G401.6 (cell line): ENCODE measurements at regions not wholly inside any gene's neighbourhood (a gene's known extent, or its start where the extent isn't known, plus 50 kb on each side); places are given as distances from the start of the nearest gene placed in this dataset.

Experiments
- FAIRE-seq: peaks from 2 replicates; lab custom pipeline; 2012; peaks lifted over from hg19 to GRCh38; lab: Jason Lieb, UNC

GRCh38 chr12:87157791-87158190, 871.4 kb downstream of the C12orf50 start:
- FAIRE-seq, result no peak

GRCh38 chr12:87155621-87156020, 873.6 kb downstream of the C12orf50 start:
- FAIRE-seq, result no peak

GRCh38 chr12:87152841-87153528, 876.2 kb downstream of the C12orf50 start:
- no peak for FAIRE-seq

- FAIRE-seq, result no peak
Measured at GRCh38 chr12:87152075-87152474, 877.1 kb downstream of the C12orf50 start.

GRCh38 chr12:87150969-87151662, 878.1 kb downstream of the C12orf50 start:
- no peak for FAIRE-seq

GRCh38 chr12:87142342-87142741, 886.2 kb upstream of the MGAT4C start:
- no peak for FAIRE-seq

- no peak for FAIRE-seq
Measured at GRCh38 chr12:87141091-87141490, 884.9 kb upstream of the MGAT4C start.

- FAIRE-seq, result no peak
Measured at GRCh38 chr12:87140262-87140661, 884.1 kb upstream of the MGAT4C start.

- no peak for FAIRE-seq
Measured at GRCh38 chr12:87137220-87137619, 881.0 kb upstream of the MGAT4C start.

GRCh38 chr12:87136330-87136976, 880.3 kb upstream of the MGAT4C start:
- FAIRE-seq, result no peak

GRCh38 chr12:87127272-87127671, 871.1 kb upstream of the MGAT4C start:
- no peak for FAIRE-seq

GRCh38 chr12:87121896-87122295, 865.7 kb upstream of the MGAT4C start:
- no peak for FAIRE-seq

GRCh38 chr12:87120440-87120839, 864.2 kb upstream of the MGAT4C start:
- FAIRE-seq, result no peak

- no peak for FAIRE-seq
Measured at GRCh38 chr12:87119713-87120112, 863.5 kb upstream of the MGAT4C start.

- no peak for FAIRE-seq
Measured at GRCh38 chr12:87117526-87117925, 861.3 kb upstream of the MGAT4C start.

GRCh38 chr12:87116780-87117179, 860.6 kb upstream of the MGAT4C start:
- FAIRE-seq, result no peak

- FAIRE-seq, result no peak
Measured at GRCh38 chr12:87112571-87113345, 856.6 kb upstream of the MGAT4C start.

- FAIRE-seq, result no peak
Measured at GRCh38 chr12:87107766-87108165, 851.6 kb upstream of the MGAT4C start.

- no peak for FAIRE-seq
Measured at GRCh38 chr12:87107270-87107669, 851.1 kb upstream of the MGAT4C start.

- no peak for FAIRE-seq
Measured at GRCh38 chr12:87096082-87096585, 839.9 kb upstream of the MGAT4C start.

GRCh38 chr12:87094356-87094755, 838.2 kb upstream of the MGAT4C start:
- FAIRE-seq, result no peak

- FAIRE-seq, result no peak
Measured at GRCh38 chr12:87092421-87092820, 836.2 kb upstream of the MGAT4C start.
